Motor neuron (in vitro differentiated cells): ENCODE measurements at regions not wholly inside any gene's neighbourhood (a gene's known extent, or its start where the extent isn't known, plus 50 kb on each side); places are given as distances from the start of the nearest gene placed in this dataset.

Experiments
- ATAC-seq, 8 experiments: fragments of 200-7000 bp; cut with Tn5 transposase; replicated peaks in 6 of 8; 2 replicates each; pipeline ENCODE4 v1.8.0; 2021; ENCODE audit warnings: mild to moderate bottlenecking in 8 of 8, moderate library complexity in 8 of 8
- H3K27ac ChIP-seq, 2 donors: fragments of 250-450 bp; sonication (Bioruptor Pico); 2 replicates each; pipeline ENCODE4 v1.9.0; 2021; ENCODE audit warnings: antibody characterized with exemption in 2 of 2, mild to moderate bottlenecking in 2 of 2, moderate library complexity in 1 of 2
- H3K4me1 ChIP-seq, 2 donors: fragments of 250-450 bp; sonication (Bioruptor Pico); replicated peaks in 1 of 2; 2 replicates each; pipeline ENCODE4 v1.6.1; 2021; ENCODE audit warnings: antibody characterized with exemption in 2 of 2, mild to moderate bottlenecking in 2 of 2, moderate library complexity in 1 of 2
- H3K4me3 ChIP-seq, 5 donors: fragments of 250-450 bp; sonication (Bioruptor Pico); 2 replicates each; pipeline ENCODE4 v1.9.0; 2021; ENCODE audit warnings: antibody characterized with exemption in 5 of 5, mild to moderate bottlenecking in 5 of 5, moderate library complexity in 4 of 5
- WGBS, 10 experiments: fragments of 450-650 bp; shearing (Covaris generic); methylation state at CpG; one replicate each; pipeline ENCODE4 v1.0.0; 2022; 5-methylcytosine and 5-hydroxymethylcytosine counted together
- in situ Hi-C, 9 experiments: fragments of 400-800 bp; cut with MboI; loops; one replicate each; pipeline ENCODE4 v1.15.0; 2021; ENCODE audit warnings: low sequenced_read_pairs in 9 of 9, low pct_unique_long_range_greater_than_20kb in 2 of 9; ENCODE audit not compliant: unreplicated experiment in 9 of 9

GRCh38 chr6:131367206-131367873, 205.7 kb upstream of the ARG1 start:
- in situ Hi-C loops = no loop called here
- H3K4me1 ChIP-seq = peaks cover 0 to 2% of the 10 kb centered on the region in 2 donors
- 33 to 100% (median 93%) methylated on average over 1 to 8 of the region's 10 CpGs; no CpG with 5 or more reads in 1 of the 10 experiments for WGBS, 10 experiments

GRCh38 chr6:131368198-131368911, 204.7 kb upstream of the ARG1 start:
- in situ Hi-C loops = no loop called here
- WGBS, 10 experiments = 7 to 100% (median 64%) methylated on average over 1 to 6 of the region's 6 CpGs
- Histone ChIP-seq H3K4me1 (peaks cover 0 to 2% of the 10 kb centered on the region in 2 donors), H3K27ac (no peak overlapping the region), H3K4me3 (no peak overlapping the region)
- peak in 2 of 8 experiments; percentile 26 to 66 for ATAC-seq

More at GRCh38 chr6:131367206-131367873, 205.7 kb upstream of the ARG1 start:
- H3K4me3 ChIP-seq = no peak overlapping the region
- no peak overlapping the region for H3K27ac ChIP-seq
- no peak for ATAC-seq

GRCh38 chr6:131372535-131372934, 200.5 kb upstream of the ARG1 start:
- Histone ChIP-seq H3K4me1 (no peaks in the 10 kb centered on the region), H3K27ac (no peak overlapping the region), H3K4me3 (no peak overlapping the region)
- 6 to 70% (median 61%) methylated on average over 2 to 5 of the region's 5 CpGs; no CpG with 5 or more reads in 1 of the 10 experiments for WGBS, 10 experiments
- ATAC-seq = no peak
- in situ Hi-C loops = no loop called here

- 60 to 100% (median 94%) methylated on average over 4 to 7 of the region's 7 CpGs; no CpG with 5 or more reads in 4 of the 10 experiments for WGBS, 10 experiments
- Histone ChIP-seq H3K4me3 (no peak overlapping the region), H3K4me1 (peaks cover 0 to 4% of the 10 kb centered on the region in 2 donors), H3K27ac (no peak overlapping the region)
- in situ Hi-C loops = no loop called here
- no peak for ATAC-seq
Measured at GRCh38 chr6:131377112-131377705, 195.8 kb upstream of the ARG1 start.

GRCh38 chr6:131378874-131379273, 194.2 kb upstream of the ARG1 start:
- no peak for ATAC-seq

GRCh38 chr6:131379948-131380347, 193.1 kb upstream of the ARG1 start:
- in situ Hi-C loops = no loop called here
- ATAC-seq = peak in 7 of 8 experiments; percentile 41 to 94 (median 75)
- H3K4me3 ChIP-seq = no peak overlapping the region
- no peak overlapping the region for H3K27ac ChIP-seq
- H3K4me1 ChIP-seq = peaks cover 11 to 15% of the 10 kb centered on the region in 2 donors
- WGBS, 10 experiments = 7 to 100% (median 80%) methylated on average over 1 to 3 of the region's 3 CpGs; no CpG with 5 or more reads in 1 of the 10 experiments

More at GRCh38 chr6:131378874-131379273, 194.2 kb upstream of the ARG1 start:
- 89 to 100% (median 100%) methylated on average over 1 of the region's 1 CpG; no CpG with 5 or more reads in 4 of the 10 experiments for WGBS, 10 experiments
- in situ Hi-C loops = no loop called here
- H3K4me1 ChIP-seq = peaks cover 7 to 10% of the 10 kb centered on the region in 2 donors
- H3K4me3 ChIP-seq = no peak overlapping the region
- H3K27ac ChIP-seq = no peak overlapping the region

- Histone ChIP-seq H3K4me3 (no peak overlapping the region), H3K27ac (no peak overlapping the region), H3K4me1 (peaks cover 11 to 15% of the 10 kb centered on the region in 2 donors)
- ATAC-seq = peak in 4 of 8 experiments; percentile 28 to 70 (median 52)
- in situ Hi-C loops = no loop called here
- WGBS, 10 experiments = 20 to 93% (median 84%) methylated on average over 1 to 6 of the region's 9 CpGs; no CpG with 5 or more reads in 2 of the 10 experiments
Measured at GRCh38 chr6:131381052-131381708, 191.8 kb upstream of the ARG1 start.

GRCh38 chr6:131381709-131382093, 191.3 kb upstream of the ARG1 start:
- H3K4me1 ChIP-seq = peaks cover 11 to 15% of the 10 kb centered on the region in 2 donors
- WGBS, 10 experiments = 16 to 91% (median 69%) methylated on average over 2 to 6 of the region's 7 CpGs; no CpG with 5 or more reads in 3 of the 10 experiments
- H3K4me3 ChIP-seq = no peak overlapping the region
- in situ Hi-C loops = no loop called here
- H3K27ac ChIP-seq = no peak overlapping the region
- peak in 2 of 8 experiments; percentile 2 to 15 for ATAC-seq

GRCh38 chr6:131382631-131383030, 190.4 kb upstream of the ARG1 start:
- 57 to 100% (median 86%) methylated on average over 1 to 10 of the region's 10 CpGs for WGBS, 10 experiments
- in situ Hi-C loops = no loop called here
- Histone ChIP-seq H3K27ac (no peak overlapping the region), H3K4me1 (peaks cover 17 to 21% of the 10 kb centered on the region in 2 donors), H3K4me3 (no peak overlapping the region)
- ATAC-seq = peak in 3 of 8 experiments; percentile 13 to 50 (median 25)

GRCh38 chr6:131383421-131384411, 189.3 kb upstream of the ARG1 start:
- 0 to 100% (median 40%) methylated on average over 1 to 3 of the region's 6 CpGs; no CpG with 5 or more reads in 3 of the 10 experiments for WGBS, 10 experiments
- ATAC-seq = peak in 6 of 8 experiments; percentile 56 to 96 (median 64)

GRCh38 chr6:131387562-131388447, 185.2 kb upstream of the ARG1 start:
- in situ Hi-C loops = no loop called here
- peak in 6 of 8 experiments; percentile 20 to 89 (median 67) for ATAC-seq
- peaks cover 17 to 20% of the 10 kb centered on the region in 2 donors for H3K4me1 ChIP-seq
- WGBS, 10 experiments = 3 to 96% (median 62%) methylated on average over 1 to 5 of the region's 5 CpGs
- no peak overlapping the region for H3K4me3 ChIP-seq
- H3K27ac ChIP-seq = no peak overlapping the region

More at GRCh38 chr6:131383421-131384411, 189.3 kb upstream of the ARG1 start:
- H3K4me1 ChIP-seq = peaks cover 20 to 21% of the 10 kb centered on the region in 2 donors
- in situ Hi-C loops = no loop called here
- H3K4me3 ChIP-seq = no peak overlapping the region
- no peak overlapping the region for H3K27ac ChIP-seq
